Activated CD8-positive, alpha-beta memory T cell treated with anti-CD3 and anti-CD28 coated beads for 4 hours (primary cell): ENCODE measurements at regions not wholly inside any gene's neighbourhood (a gene's known extent, or its start where the extent isn't known, plus 50 kb on each side); places are given as distances from the start of the nearest gene placed in this dataset.

Experiments used
- DNase-seq, 2 donors: peaks; one replicate each; pipeline ENCODE4 v3.0.0-alpha.2; 2020; ENCODE audit warnings: low read depth in 2 of 2

GRCh38 chr6:5946701-5947100 is 60.0 kb downstream of the NRN1 start:
- no peak for DNase-seq

GRCh38 chr6:5946181-5946580 is 60.5 kb downstream of the NRN1 start:
- DNase-seq = no peak

GRCh38 chr6:5943591-5943990 is 63.1 kb downstream of the NRN1 start:
- DNase-seq = no peak

GRCh38 chr6:5942591-5942990 is 64.1 kb downstream of the NRN1 start:
- DNase-seq = no peak

GRCh38 chr6:5941188-5941587 is 65.5 kb downstream of the NRN1 start:
- no peak for DNase-seq

- no peak for DNase-seq
These were observed 67.8 kb downstream of the NRN1 start for GRCh38 chr6:5938934-5939333.

GRCh38 chr6:5937936-5938706 is 68.6 kb downstream of the NRN1 start:
- no peak for DNase-seq

- no peak for DNase-seq
These were observed 69.4 kb downstream of the NRN1 start for GRCh38 chr6:5937169-5937909.

GRCh38 chr6:5936631-5937030 is 70.1 kb downstream of the NRN1 start:
- DNase-seq = no peak

- no peak for DNase-seq
These were observed 70.6 kb downstream of the NRN1 start for GRCh38 chr6:5936140-5936539.

- DNase-seq = no peak
These were observed 75.8 kb downstream of the NRN1 start for GRCh38 chr6:5930968-5931367.

- DNase-seq = no peak
These were observed 76.5 kb downstream of the NRN1 start for GRCh38 chr6:5930143-5930770.

- no peak for DNase-seq
These were observed 82.9 kb downstream of the NRN1 start for GRCh38 chr6:5923840-5924239.

- no peak for DNase-seq
These were observed 84.5 kb downstream of the NRN1 start for GRCh38 chr6:5922230-5922629.

- DNase-seq = no peak
These were observed 97.0 kb downstream of the NRN1 start for GRCh38 chr6:5909721-5910120.

GRCh38 chr6:5906842-5907241 is 99.9 kb downstream of the NRN1 start:
- no peak for DNase-seq

GRCh38 chr6:5906340-5906670 is 100.4 kb downstream of the NRN1 start:
- DNase-seq = no peak

- DNase-seq = no peak
These were observed 101.0 kb downstream of the NRN1 start for GRCh38 chr6:5905431-5906339.

GRCh38 chr6:5904532-5904931 is 102.2 kb downstream of the NRN1 start:
- DNase-seq = no peak

GRCh38 chr6:5899216-5900045 is 107.3 kb downstream of the NRN1 start:
- no peak for DNase-seq

- no peak for DNase-seq
These were observed 108.2 kb downstream of the NRN1 start for GRCh38 chr6:5898563-5898962.
